Progenitor cell of endocrine pancreas (in vitro differentiated cells): ENCODE measurements at regions not wholly inside any gene's neighbourhood (a gene's known extent, or its start where the extent isn't known, plus 50 kb on each side); places are given as distances from the start of the nearest gene placed in this dataset.

Experiments used
- DNase-seq: peaks from one replicate; pipeline ENCODE4 v3.0.0; 2021; ENCODE audit warnings: low spot score; ENCODE audit not compliant: unreplicated experiment
- H3K27ac Mint-ChIP-seq: 2 replicates; pipeline ENCODE4 v1.8.0; 2021; ENCODE audit warnings: mild to moderate bottlenecking, moderate library complexity, mixed read lengths
- H3K27me3 Mint-ChIP-seq: 2 replicates; pipeline ENCODE4 v1.8.0; 2021; ENCODE audit warnings: mixed read lengths
- H3K36me3 Mint-ChIP-seq: 2 replicates; pipeline ENCODE4 v1.8.0; 2022; ENCODE audit warnings: mixed read lengths; ENCODE audit not compliant: insufficient read depth
- H3K4me1 Mint-ChIP-seq: 2 replicates; pipeline ENCODE4 v1.8.0; 2021; ENCODE audit warnings: low read depth, mixed read lengths
- H3K4me3 Mint-ChIP-seq: 2 replicates; pipeline ENCODE4 v1.8.0; 2021; ENCODE audit warnings: low read depth, mild to moderate bottlenecking, moderate library complexity, mixed read lengths
- H3K9me3 Mint-ChIP-seq: 2 replicates; pipeline ENCODE4 v1.8.0; 2021; ENCODE audit warnings: low read depth, mixed read lengths
- CTCF ChIP-seq: fragments of 200-600 bp; sonication (generic); IDR thresholded peaks from one replicate; pipeline ENCODE4 v1.5.0; 2021; ENCODE audit warnings: antibody characterized with exemption, mild to moderate bottlenecking; ENCODE audit not compliant: unreplicated experiment

GRCh38 chr18:38951633-38952032 lies 1386.0 kb upstream of the CELF4 start:
- Mint-ChIP-seq H3K27ac (no peak overlapping the region), H3K4me3 (no peak overlapping the region), H3K4me1 (peaks cover 11% of the 10 kb centered on the region), H3K27me3 (no peaks in the 10 kb centered on the region), H3K36me3 (no peaks in the 10 kb centered on the region), H3K9me3 (no peaks in the 10 kb centered on the region)
- TF ChIP-seq CTCF: no peak
- no peak for DNase-seq

GRCh38 chr18:38948436-38948835 lies 1382.8 kb upstream of the CELF4 start:
- no peak overlapping the region for H3K27ac Mint-ChIP-seq
- no peak overlapping the region for H3K4me3 Mint-ChIP-seq
- H3K36me3 Mint-ChIP-seq: peaks cover 1% of the 10 kb centered on the region
- no peak for DNase-seq
- no peaks in the 10 kb centered on the region for H3K27me3 Mint-ChIP-seq
- no peak for TF ChIP-seq CTCF
- peaks cover 11% of the 10 kb centered on the region for H3K4me1 Mint-ChIP-seq
- peaks cover 12% of the 10 kb centered on the region for H3K9me3 Mint-ChIP-seq

- no peak overlapping the region for H3K4me3 Mint-ChIP-seq
- no peaks in the 10 kb centered on the region for H3K27me3 Mint-ChIP-seq
- H3K27ac Mint-ChIP-seq: no peak overlapping the region
- no peak for TF ChIP-seq CTCF
- H3K9me3 Mint-ChIP-seq: peaks cover 12% of the 10 kb centered on the region
- H3K4me1 Mint-ChIP-seq: peaks cover 11% of the 10 kb centered on the region
- no peak for DNase-seq
- H3K36me3 Mint-ChIP-seq: peaks cover 1% of the 10 kb centered on the region
Measured at GRCh38 chr18:38944446-38945024, 1378.9 kb upstream of the CELF4 start.

- Mint-ChIP-seq H3K36me3 (peaks cover 1% of the 10 kb centered on the region), H3K4me3 (no peak overlapping the region), H3K4me1 (peaks cover 5% of the 10 kb centered on the region), H3K27ac (no peak overlapping the region), H3K9me3 (peaks cover 12% of the 10 kb centered on the region), H3K27me3 (no peaks in the 10 kb centered on the region)
- no peak for DNase-seq
- no peak for TF ChIP-seq CTCF
Measured at GRCh38 chr18:38941711-38942561, 1376.3 kb upstream of the CELF4 start.

GRCh38 chr18:38940863-38941531 lies 1375.4 kb upstream of the CELF4 start:
- no peak overlapping the region for H3K4me3 Mint-ChIP-seq
- H3K4me1 Mint-ChIP-seq: peaks cover 5% of the 10 kb centered on the region
- peaks cover 8% of the 10 kb centered on the region for H3K9me3 Mint-ChIP-seq
- H3K27ac Mint-ChIP-seq: no peak overlapping the region
- TF ChIP-seq CTCF: no peak
- peaks cover 1% of the 10 kb centered on the region for H3K36me3 Mint-ChIP-seq
- no peak for DNase-seq
- no peaks in the 10 kb centered on the region for H3K27me3 Mint-ChIP-seq
